Stimulated activated naive CD8-positive, alpha-beta T cell treated with anti-CD3 and anti-CD28 coated beads, Interleukin-15, amount 100 ng/mL, for 72 hours (primary cell): ENCODE measurements at regions not wholly inside any gene's neighbourhood (a gene's known extent, or its start where the extent isn't known, plus 50 kb on each side); places are given as distances from the start of the nearest gene placed in this dataset.
A peak's percentile ranks its signal among the peaks of the same experiment; 100 is the strongest.

Experiments used
- ATAC-seq: fragments of 150-1000 bp; cut with Tn5 transposase; 2 replicates; pipeline ENCODE4 v1.10.0; 2021; ENCODE audit warnings: mild to moderate bottlenecking, moderate library complexity
- DNase-seq, 2 donors: peaks; one replicate each; pipeline ENCODE4 v3.0.0; 2021 to 2022
- H3K27ac Mint-ChIP-seq, 2 donors: one replicate each; pipeline ENCODE4 v1.8.0; 2022; ENCODE audit warnings: mild to moderate bottlenecking in 2 of 2, mixed read lengths in 2 of 2, moderate library complexity in 2 of 2
- H3K27me3 Mint-ChIP-seq: one replicate; pipeline ENCODE4 v1.8.0; 2022; ENCODE audit warnings: mixed read lengths
- H3K4me1 Mint-ChIP-seq: one replicate; pipeline ENCODE4 v1.8.0; 2022; ENCODE audit warnings: mild to moderate bottlenecking, mixed read lengths
- H3K4me3 Mint-ChIP-seq, 2 donors: one replicate each; pipeline ENCODE4 v1.8.0; 2022; ENCODE audit warnings: mild to moderate bottlenecking in 2 of 2, mixed read lengths in 2 of 2, moderate library complexity in 1 of 2
- H3K9me3 Mint-ChIP-seq, 2 donors: one replicate each; pipeline ENCODE4 v1.8.0; 2022; ENCODE audit warnings: mixed read lengths in 2 of 2

DNA sequence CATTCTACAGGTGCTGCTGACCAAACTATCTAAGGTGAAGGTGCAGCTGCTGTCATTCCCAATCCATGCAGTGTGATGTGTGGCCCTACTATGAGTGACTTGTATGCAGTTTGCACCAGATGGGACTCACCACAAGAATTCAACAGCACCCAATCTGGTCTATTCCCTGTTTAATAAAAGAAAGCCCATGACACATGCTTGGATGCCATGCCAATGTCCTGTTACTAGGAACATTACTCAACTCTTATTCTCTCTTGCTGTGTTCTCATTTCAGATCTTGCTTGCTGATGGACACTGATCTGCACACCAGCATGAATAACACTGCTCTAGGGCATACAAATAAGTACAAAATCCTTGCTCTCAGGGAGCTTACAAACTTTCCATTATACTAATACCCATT, 221.6 kb upstream of the CDYL start:
- no peak overlapping the region for H3K4me3 Mint-ChIP-seq
- H3K4me1 Mint-ChIP-seq: no peaks in the 10 kb centered on the region
- DNase-seq (no peak), ATAC-seq (no peak)
- peaks cover 0 to 5% of the 10 kb centered on the region in 2 donors for H3K9me3 Mint-ChIP-seq
- peaks cover 23% of the 10 kb centered on the region for H3K27me3 Mint-ChIP-seq
- peak overlapping the region in 1 of 2 donors; percentile 4 for H3K27ac Mint-ChIP-seq

- Mint-ChIP-seq H3K4me3 (no peak overlapping the region), H3K27me3 (peaks cover 23% of the 10 kb centered on the region), H3K4me1 (no peaks in the 10 kb centered on the region), H3K9me3 (peaks cover 0 to 5% of the 10 kb centered on the region in 2 donors), H3K27ac (no peak overlapping the region)
- ATAC-seq (no peak), DNase-seq (no peak)
Observed at GRCh38 chr6:4553387-4553786, 222.8 kb upstream of the CDYL start.

DNA sequence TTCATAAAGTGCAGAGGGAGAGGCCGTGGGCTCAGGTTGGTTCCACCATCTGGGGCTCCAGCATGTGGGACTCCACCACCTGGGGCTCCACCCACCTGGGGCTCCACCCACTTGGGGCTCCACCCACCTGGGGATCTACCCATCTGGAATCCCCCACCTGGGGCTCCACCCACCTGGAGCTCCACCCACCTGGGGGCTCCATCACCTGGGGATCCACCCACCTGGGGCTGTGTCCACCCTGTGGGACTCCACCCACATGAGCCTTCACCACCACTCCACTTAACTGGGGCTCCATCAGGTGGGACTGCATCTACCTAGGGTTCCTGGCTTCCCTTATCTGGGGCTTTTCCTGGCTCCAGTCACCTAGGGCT, 226.0 kb upstream of the CDYL start:
- Mint-ChIP-seq H3K27me3 (peaks cover 32% of the 10 kb centered on the region), H3K27ac (no peak overlapping the region), H3K9me3 (peaks cover 0 to 5% of the 10 kb centered on the region in 2 donors), H3K4me1 (no peaks in the 10 kb centered on the region), H3K4me3 (no peak overlapping the region)
- ATAC-seq: peak; percentile 43
- peak in 1 of 2 donors; percentile 18 for DNase-seq

GRCh38 chr6:4549556-4550226, 226.5 kb upstream of the CDYL start:
- Mint-ChIP-seq H3K4me1 (no peaks in the 10 kb centered on the region), H3K9me3 (peaks cover 0 to 5% of the 10 kb centered on the region in 2 donors), H3K27me3 (peaks cover 32% of the 10 kb centered on the region), H3K4me3 (no peak overlapping the region), H3K27ac (no peak overlapping the region)
- no peak for ATAC-seq
- no peak for DNase-seq

DNA sequence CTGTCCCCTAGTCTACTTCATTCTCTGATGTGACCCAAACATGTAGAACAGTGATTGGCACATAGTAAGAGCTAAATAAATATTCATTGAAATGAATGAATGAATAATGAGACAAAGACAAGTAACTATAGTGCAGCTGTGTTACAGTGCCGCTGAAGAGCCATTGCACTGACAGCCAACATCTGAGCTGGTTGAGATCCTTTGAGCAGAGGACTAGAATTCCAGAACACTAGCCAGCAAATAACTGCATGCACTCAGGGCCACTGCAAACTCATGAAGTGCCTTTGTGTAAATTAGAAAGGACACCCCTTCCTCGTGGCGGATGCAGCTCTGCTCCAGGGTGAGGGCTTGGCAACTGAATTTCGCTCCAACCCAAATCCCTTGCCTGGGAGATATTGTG, 230.3 kb upstream of the CDYL start:
- DNase-seq (no peak), ATAC-seq (peak; percentile 15)
- Mint-ChIP-seq H3K9me3 (peaks cover 0 to 4% of the 10 kb centered on the region in 2 donors), H3K4me1 (no peaks in the 10 kb centered on the region), H3K27ac (no peak overlapping the region), H3K4me3 (no peak overlapping the region), H3K27me3 (peaks cover 13% of the 10 kb centered on the region)

DNA sequence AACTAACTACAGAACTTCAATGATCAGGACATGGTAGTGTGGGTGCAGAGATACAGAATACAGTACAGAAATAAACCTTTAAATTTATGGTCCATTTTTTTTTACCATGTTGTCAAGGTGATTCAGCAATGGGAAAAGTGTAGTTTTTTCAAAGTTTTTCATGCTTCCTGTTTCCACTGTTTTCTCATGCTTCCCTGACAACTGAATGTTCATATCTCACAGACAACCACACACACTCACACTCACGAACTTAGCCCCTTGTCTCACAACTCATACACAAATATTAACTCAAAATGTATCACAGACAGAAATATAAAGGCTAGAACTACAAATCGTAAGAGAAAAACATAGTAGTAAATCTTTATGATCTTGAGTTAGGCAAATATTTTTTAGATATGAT, 232.6 kb upstream of the CDYL start:
- H3K27ac Mint-ChIP-seq: no peak overlapping the region
- H3K9me3 Mint-ChIP-seq: no peaks in the 10 kb centered on the region
- peaks cover 17% of the 10 kb centered on the region for H3K27me3 Mint-ChIP-seq
- DNase-seq: no peak
- no peaks in the 10 kb centered on the region for H3K4me1 Mint-ChIP-seq
- no peak for ATAC-seq
- no peak overlapping the region for H3K4me3 Mint-ChIP-seq

DNA sequence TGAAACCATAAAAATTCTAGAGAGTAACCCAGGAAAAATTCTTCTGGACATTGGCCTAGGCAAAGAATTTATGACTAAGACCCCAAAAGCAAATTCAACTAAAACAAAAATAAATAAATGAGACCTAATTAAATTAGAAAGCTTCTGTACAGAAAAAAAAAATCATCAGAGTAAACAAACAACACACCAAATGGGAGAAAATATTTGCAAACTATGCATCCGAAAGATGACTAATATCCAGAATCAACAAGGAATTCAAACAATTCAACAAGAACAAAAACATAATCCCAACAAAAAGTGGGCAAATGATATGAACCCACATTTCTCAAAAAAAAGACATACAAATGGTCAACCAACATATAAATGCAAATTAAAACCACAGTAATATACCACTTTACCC, 242.6 kb upstream of the CDYL start:
- no peak for ATAC-seq
- no peak overlapping the region for H3K4me3 Mint-ChIP-seq
- H3K27ac Mint-ChIP-seq: no peak overlapping the region
- H3K9me3 Mint-ChIP-seq: peaks cover 22 to 31% of the 10 kb centered on the region in 2 donors
- H3K4me1 Mint-ChIP-seq: no peaks in the 10 kb centered on the region
- no peak for DNase-seq
- H3K27me3 Mint-ChIP-seq: peaks cover 26% of the 10 kb centered on the region

GRCh38 chr6:4531406-4531805, 244.8 kb upstream of the CDYL start:
- DNase-seq: no peak
- H3K27me3 Mint-ChIP-seq: peaks cover 42% of the 10 kb centered on the region
- peaks cover 31 to 35% of the 10 kb centered on the region in 2 donors for H3K9me3 Mint-ChIP-seq
- no peak overlapping the region for H3K4me3 Mint-ChIP-seq
- H3K4me1 Mint-ChIP-seq: no peaks in the 10 kb centered on the region
- ATAC-seq: no peak
- H3K27ac Mint-ChIP-seq: no peak overlapping the region

GRCh38 chr6:4522453-4522852, 253.8 kb upstream of the CDYL start:
- H3K4me3 Mint-ChIP-seq: no peak overlapping the region
- peaks cover 0 to 7% of the 10 kb centered on the region in 2 donors for H3K9me3 Mint-ChIP-seq
- ATAC-seq (no peak), DNase-seq (no peak)
- H3K27me3 Mint-ChIP-seq: peaks cover 57% of the 10 kb centered on the region
- H3K27ac Mint-ChIP-seq: no peak overlapping the region
- no peaks in the 10 kb centered on the region for H3K4me1 Mint-ChIP-seq

DNA sequence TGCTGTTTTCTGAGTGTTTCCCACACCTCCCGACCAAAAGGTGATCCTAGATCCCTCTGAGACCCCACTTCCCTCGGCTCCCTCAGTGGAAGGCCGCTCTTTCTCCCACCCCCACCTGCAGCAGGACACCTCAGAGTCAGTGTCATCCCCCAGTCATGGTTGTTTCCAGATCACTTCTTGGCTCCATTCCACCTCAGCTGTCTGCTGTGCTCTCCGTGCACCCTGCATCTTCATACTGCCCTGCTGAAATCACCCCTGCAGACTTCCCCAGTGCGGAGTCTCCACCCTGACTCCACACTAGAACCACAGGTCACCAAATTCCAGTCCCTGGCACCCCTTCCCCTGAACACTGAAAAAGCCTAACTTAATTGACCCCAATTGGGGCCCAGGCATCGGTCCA, 255.1 kb upstream of the CDYL start:
- peaks cover 50% of the 10 kb centered on the region for H3K27me3 Mint-ChIP-seq
- H3K4me3 Mint-ChIP-seq: no peak overlapping the region
- ATAC-seq: no peak

DNA sequence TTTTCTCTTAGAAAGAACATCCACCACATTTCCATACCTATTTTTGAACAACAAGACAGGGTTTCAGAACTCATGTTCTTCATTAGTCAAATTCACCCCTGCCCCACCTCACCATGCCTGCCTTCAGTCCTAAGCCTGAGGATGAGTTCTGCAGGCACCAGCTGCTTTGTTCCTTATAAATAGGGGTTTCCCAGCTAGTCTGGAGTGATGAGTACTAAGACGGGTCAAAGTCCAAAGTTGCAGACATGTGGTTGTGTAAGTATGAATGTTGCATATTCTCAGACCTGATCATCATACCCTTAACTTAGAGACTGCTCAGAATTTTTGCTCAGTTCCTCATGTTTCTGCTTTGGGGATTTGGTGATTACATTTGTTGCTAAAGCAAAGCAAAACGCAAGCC, 257.7 kb upstream of the CDYL start:
- Mint-ChIP-seq H3K4me1 (no peaks in the 10 kb centered on the region), H3K4me3 (no peak overlapping the region), H3K27ac (no peak overlapping the region), H3K27me3 (peaks cover 49% of the 10 kb centered on the region), H3K9me3 (no peaks in the 10 kb centered on the region)
- DNase-seq: no peak
- no peak for ATAC-seq

More for the DNA sequence above, 255.1 kb upstream of the CDYL start:
- Mint-ChIP-seq H3K27ac (no peak overlapping the region), H3K9me3 (no peaks in the 10 kb centered on the region), H3K4me1 (no peaks in the 10 kb centered on the region)
- no peak for DNase-seq

DNA sequence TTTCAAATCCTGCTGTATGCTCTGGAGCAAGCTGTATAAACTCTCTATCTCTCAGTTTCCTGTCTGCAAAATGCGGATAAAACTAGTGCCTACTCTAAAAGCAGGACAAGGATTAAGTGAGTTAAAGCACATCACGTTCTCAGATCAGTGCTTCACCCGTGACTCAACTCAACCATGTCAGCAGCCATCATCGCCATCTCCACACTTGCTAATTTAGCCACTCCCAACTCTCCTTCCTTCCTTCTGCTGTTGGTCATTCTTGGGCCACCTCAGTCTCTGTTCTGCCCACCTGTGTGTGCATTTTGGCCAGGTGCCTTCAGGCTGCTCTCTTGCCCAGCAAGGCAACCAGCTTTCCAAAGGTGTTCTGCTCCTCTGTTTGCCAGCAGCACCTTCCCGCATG, 260.0 kb upstream of the CDYL start:
- H3K4me3 Mint-ChIP-seq: no peak overlapping the region
- H3K27me3 Mint-ChIP-seq: peaks cover 35% of the 10 kb centered on the region
- ATAC-seq (no peak), DNase-seq (no peak)
- no peak overlapping the region for H3K27ac Mint-ChIP-seq
- no peaks in the 10 kb centered on the region for H3K9me3 Mint-ChIP-seq
- H3K4me1 Mint-ChIP-seq: no peaks in the 10 kb centered on the region

- no peak for DNase-seq
Observed at GRCh38 chr6:4513561-4513960, 262.6 kb upstream of the CDYL start.

DNA sequence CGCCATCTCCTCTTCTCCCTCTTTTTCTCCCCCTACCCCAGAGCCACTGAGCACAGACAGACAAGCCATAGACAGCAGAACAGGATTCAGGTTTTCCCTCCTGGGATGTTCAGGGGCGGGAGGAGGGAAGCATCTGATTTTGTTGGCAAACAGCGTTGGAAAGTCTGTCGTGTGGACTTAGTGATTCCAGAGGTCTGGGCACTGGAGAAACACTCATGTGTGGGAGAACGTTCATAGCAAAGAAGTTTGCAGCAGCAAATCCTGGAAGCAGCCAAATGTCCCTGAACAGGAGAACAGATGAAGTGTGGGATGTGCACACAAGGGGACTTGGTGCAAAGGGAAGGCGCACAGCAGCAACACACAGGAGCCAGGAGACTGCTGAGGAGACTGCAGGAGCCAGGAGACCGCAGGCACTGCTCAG, 264.1 kb upstream of the CDYL start:
- Mint-ChIP-seq H3K27me3 (peaks cover 62% of the 10 kb centered on the region), H3K27ac (no peak overlapping the region), H3K4me1 (no peaks in the 10 kb centered on the region), H3K4me3 (no peak overlapping the region), H3K9me3 (no peaks in the 10 kb centered on the region)
- ATAC-seq (no peak), DNase-seq (no peak)

More at GRCh38 chr6:4513561-4513960, 262.6 kb upstream of the CDYL start:
- Mint-ChIP-seq H3K9me3 (no peaks in the 10 kb centered on the region), H3K4me1 (no peaks in the 10 kb centered on the region), H3K27ac (no peak overlapping the region), H3K4me3 (no peak overlapping the region), H3K27me3 (peaks cover 53% of the 10 kb centered on the region)
- ATAC-seq: no peak

- Mint-ChIP-seq H3K9me3 (no peaks in the 10 kb centered on the region), H3K4me3 (no peak overlapping the region), H3K4me1 (no peaks in the 10 kb centered on the region), H3K27me3 (peaks cover 64% of the 10 kb centered on the region), H3K27ac (no peak overlapping the region)
- ATAC-seq: no peak
- no peak for DNase-seq
Observed at GRCh38 chr6:4511641-4512020, 264.6 kb upstream of the CDYL start.

GRCh38 chr6:4510906-4511640, 265.1 kb upstream of the CDYL start:
- no peak overlapping the region for H3K27ac Mint-ChIP-seq
- H3K4me3 Mint-ChIP-seq: no peak overlapping the region
- H3K9me3 Mint-ChIP-seq: no peaks in the 10 kb centered on the region
- DNase-seq (no peak), ATAC-seq (no peak)
- no peaks in the 10 kb centered on the region for H3K4me1 Mint-ChIP-seq
- H3K27me3 Mint-ChIP-seq: peaks cover 61% of the 10 kb centered on the region
